NCI-H1930 (cell line): ENCODE measurements at regions not wholly inside any gene's neighbourhood (a gene's known extent, or its start where the extent isn't known, plus 50 kb on each side); places are given as distances from the start of the nearest gene placed in this dataset.
"Not testable (repeated sequence)": the region's sequence is repeated elsewhere in the genome, so short reads cannot be mapped to it uniquely, and the experiment has no call there.

Experiments
- DNase-seq, 2 experiments: peaks; one replicate each; lab custom pipeline; 2025; lab: John Stamatoyannopoulos, UW

GRCh38 chr9:78383130-78383529 lies 86.2 kb downstream of the PSAT1 start:
- no peak for DNase-seq

DNA sequence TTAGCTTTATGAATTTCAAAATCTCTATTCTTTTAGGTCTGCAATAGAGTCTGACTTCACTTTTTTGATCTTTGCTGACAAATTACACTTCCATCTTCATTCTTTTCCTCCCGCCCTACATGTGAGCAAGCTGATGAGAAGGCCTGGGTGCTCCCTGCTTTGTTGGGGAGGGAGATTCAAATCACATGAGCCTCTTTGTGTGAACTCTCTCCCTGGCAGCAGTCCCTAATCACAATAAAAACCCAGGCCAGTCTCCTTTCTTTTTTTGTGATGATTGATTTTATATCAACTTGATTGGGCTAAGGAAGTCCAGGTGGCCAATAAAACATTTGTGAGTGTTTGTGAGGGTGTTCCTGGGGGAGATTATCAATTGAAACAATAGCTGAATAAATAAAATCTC lies 89.4 kb downstream of the PSAT1 start:
- DNase-seq = no peak

GRCh38 chr9:78386773-78387172 lies 89.8 kb downstream of the PSAT1 start:
- DNase-seq = no peak

DNA sequence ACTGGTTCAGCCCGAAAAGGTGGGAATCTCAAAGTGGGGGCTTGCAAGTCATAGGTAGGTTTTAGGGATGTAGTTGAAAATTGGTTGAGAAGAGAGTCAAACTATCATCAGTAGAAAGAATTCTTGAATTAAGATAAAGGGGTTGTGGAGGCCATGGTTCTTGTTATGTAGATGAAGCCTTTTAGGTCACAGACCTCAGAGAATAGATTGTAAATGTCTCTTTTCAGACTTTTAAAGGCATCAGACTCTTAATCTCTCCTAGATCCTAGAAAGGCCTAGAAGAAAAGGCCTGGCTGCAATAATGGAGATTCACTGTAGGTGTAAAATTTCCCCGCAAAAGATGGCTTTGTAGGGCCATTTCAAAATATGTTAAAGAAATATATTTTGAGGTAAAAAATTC lies 96.4 kb downstream of the PSAT1 start:
- no peak for DNase-seq

DNA sequence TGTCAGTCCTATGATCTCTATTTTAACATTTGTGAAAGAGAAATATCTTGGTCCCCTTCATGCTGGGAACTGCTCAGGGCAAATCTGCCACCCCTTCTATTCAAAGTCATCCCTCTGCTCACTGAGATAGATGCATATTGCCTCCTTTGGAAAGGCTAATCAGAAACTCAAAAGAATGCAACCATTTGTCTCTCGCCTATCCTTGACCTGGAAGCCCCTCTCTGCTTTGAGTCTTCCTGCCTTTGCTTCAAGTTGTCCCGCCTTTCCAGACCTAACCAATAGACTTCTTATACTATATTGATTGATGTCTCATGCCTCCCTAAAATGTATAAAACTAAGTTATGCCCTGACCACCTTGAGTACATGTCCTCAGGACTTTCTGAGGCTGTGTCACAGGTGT lies 97.0 kb downstream of the PSAT1 start:
- no peak for DNase-seq

DNA sequence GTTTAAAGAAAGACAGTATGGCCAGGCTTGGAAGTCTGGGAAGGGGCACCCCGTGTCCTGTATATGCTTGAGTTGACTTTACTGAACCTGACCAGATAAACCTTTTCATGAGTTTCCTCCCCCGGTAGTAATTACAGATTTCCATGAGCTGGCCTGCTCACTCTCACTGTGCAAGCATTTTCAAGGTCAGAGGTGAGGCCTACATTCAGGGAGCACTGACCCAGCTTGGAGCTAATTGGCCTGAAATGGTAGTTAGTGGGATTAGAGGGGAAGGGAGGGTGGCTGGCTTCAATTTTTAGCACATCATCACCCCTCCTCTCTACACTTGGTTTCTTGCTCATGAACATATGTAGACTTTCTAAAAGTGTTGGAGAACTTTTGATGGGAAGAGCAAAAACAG lies 99.2 kb downstream of the PSAT1 start:
- no peak for DNase-seq

DNA sequence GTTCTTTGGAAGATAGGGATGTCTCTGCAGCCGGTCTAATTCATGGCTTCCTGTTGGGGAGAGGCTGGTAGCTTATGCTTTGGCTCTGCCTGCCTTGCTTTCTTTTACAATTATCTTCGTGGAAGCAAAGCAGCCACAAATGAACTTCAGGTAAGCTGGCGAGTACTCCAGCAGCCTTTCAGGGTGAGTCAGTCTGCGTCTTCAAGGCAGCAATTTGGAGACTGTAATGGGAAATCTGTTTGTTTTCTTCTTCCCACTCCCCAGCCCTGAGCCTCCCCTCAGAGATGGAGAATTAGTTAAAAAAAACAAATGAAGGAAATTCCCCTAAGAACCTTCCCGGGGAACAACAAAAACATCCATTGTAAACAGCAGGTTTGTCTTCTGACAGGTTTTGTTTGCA lies 100.1 kb downstream of the PSAT1 start:
- DNase-seq = peak in 1 of 2 experiments; percentile 42

- DNase-seq = peak in 1 of 2 experiments; percentile 33
These were observed 100.5 kb downstream of the PSAT1 start for GRCh38 chr9:78397454-78397853.

- DNase-seq = no peak
These were observed 102.2 kb downstream of the PSAT1 start for GRCh38 chr9:78399153-78399552.

GRCh38 chr9:78400496-78400895 lies 103.6 kb downstream of the PSAT1 start:
- DNase-seq = no peak

DNA sequence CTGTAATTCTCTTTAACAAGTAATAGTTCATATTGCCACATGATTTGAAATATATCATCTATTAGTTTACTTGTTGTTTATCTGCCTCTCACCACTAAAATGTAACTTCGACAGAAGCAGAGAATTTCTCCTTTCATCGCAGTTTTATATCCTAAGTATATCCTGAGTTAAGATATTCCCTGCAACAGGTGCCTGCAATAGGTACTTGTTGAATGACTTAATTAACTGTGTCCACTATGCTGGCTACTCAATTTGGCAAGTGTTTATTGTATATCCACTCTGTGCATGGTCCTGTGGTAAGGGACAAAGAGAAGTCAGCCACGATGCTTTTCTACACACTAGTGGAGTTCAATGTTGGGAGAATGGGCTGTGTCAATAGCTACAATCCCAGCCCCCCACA lies 108.5 kb downstream of the PSAT1 start:
- DNase-seq = no peak

DNA sequence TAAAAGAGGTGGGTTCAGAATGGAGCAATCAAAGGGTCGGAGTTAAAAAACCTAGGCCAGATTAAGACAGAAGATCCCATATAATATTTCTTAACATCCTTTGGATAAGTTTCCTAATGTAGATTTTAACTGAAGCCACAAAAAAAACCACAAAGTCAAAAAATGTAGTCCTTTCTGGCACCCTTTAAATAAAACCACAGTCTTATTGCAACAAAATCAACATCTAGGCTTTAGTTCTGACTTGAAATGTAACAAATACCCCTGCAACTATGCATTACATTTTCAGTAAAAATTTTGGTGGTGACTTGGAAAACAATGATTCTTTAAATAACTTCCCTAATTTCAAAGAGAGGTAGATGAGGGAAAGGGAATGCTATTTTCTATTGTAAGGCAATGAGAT lies 109.2 kb downstream of the PSAT1 start:
- no peak for DNase-seq

DNA sequence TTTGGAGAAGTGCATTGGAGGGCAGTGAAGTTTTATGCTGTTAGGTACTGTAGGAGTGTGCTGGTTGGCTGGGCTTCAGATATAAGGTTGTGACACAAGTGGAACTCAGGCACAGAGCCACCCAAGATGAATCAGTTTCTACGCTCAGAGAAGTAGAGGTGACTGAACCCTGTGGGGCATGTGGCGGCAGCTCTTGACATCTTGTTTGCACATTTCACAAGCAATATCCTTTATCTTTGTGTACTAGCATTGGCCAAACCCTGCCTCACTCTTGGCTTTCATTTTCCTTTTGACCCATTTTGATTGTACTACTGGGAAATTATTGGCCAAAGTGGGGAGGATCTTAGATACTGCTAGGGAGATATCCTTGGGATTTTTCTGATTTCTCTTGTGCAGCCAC lies 110.0 kb downstream of the PSAT1 start:
- no peak for DNase-seq

DNA sequence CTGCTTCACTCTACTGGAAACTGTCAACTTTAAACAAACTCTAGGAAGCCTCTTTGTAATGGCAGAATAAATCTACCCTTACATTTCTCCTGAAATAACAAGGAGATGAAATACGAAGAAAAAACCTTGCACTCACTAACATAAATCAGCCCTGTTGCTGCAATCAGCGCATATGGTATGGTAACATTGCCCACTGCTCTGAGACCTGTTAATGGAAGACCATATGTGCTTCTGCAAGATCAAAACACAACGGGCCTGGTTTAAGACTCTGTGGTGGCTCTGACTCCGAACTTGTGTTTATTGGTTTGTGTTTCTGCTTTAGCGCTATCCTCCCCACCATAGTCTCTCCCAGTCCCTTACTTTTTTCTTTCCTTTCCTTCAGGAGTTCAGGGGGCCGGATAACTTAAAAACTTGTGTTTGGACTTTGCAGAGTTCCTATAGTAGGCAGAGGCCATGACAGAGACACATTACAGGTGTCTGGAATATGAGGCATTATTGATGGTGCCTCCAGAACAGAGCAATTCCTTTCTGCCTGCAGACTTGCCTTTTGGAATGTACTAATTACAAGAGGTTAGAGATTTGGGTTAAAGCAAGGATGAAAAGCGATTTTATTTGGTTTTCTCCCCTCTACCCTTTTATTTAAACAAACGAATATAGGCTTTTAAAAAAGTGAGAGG lies 110.8 kb downstream of the PSAT1 start:
- DNase-seq = no peak

GRCh38 chr9:78408388-78408787 lies 111.5 kb downstream of the PSAT1 start:
- no peak for DNase-seq

GRCh38 chr9:78409928-78410510 lies 113.1 kb downstream of the PSAT1 start:
- not testable (repeated sequence) for DNase-seq

DNA sequence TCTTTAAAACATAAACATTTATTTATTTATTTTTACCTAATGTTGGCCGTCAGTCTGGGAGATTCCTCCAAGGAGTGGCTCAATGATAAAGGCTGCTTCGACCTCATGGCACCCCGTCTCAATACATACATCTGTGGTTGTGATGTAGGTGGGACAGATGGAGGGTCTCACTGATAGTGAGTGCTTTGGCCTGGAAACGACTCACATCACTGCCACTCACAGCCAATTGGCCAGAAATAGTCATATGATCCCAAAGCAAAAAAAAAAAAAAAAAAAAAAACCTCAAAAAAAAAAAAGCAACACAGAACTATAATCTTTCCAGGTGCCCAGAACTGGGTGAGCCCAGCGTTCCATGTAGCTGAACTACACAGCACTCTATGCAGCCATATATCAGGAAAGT lies 125.4 kb downstream of the PSAT1 start:
- no peak for DNase-seq

DNA sequence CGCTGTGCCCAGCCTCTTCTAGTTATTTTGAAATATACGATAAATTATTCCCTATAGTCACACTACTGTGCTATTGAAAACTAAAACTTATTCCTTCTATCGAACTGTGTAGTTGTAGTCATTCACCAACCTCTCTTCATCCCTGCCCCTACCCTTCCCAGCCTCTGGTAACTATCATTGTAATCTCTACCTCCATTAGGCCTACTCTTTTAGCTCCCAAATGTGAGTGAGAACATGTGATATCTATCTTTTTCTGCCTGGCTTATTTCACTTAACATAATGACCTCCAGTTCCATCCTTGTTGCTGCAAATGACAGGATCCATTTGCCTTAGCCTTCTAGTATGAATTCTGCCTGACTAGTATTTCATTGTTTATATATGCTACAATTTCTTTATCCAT lies 127.4 kb downstream of the PSAT1 start:
- no peak for DNase-seq

DNA sequence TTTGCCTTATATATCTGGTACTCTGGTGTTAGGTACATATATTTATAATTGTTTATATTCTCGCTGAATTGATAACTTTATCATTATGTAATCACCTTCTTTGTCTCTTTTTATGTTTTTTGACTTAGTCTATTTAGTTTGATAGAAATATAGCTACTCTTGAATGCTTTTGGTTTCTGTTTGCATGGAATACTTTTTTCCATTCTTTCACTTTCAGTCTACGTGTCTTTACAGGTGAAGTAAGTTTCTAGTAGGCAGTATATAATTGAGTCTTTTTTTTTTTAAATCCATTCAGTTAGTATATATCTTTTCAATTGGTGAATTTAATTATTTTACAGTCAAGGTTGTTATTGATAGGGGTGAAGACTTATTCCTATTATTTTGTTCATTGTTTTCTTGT lies 131.7 kb downstream of the PSAT1 start:
- DNase-seq = no peak

DNA sequence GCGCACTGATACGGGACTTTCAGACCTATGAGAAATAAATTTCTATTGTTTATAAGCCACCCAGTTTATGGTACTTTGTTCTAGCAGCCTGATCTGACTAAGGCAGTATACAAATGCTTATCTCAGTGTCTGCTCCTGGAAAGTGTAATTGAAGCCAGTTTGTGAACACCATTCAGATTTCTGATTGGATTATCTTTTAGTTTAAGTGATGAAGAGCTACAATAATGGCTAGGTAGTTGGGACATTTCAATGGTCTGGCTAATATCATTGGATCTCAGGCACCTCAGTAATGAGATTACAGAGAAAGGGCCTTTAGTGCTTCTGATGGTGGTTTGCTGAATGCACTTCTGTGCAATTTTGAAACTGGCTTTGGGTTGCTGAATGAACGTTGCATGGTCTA lies 133.5 kb downstream of the PSAT1 start:
- DNase-seq = no peak

DNA sequence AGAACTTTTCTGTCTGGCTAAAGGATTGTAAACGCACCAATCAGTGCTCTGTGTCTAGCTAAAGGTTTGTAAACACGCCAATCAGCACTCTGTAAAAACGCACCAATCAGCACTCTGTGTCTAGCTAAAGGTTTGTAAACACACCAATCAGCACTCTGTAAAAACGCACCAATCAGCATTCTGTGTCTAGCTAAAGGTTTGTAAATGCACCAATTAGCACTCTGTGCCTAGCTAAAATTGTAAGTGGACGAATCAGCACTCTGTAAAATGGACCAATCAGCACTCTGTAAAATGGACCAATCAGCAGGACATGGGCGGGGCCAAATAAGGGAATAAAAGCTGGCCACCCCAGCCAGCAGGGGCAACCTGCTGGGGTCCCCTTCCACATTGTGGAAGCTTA lies 134.1 kb downstream of the PSAT1 start:
- DNase-seq = not testable (repeated sequence)

- no peak for DNase-seq
These were observed 139.9 kb downstream of the PSAT1 start for GRCh38 chr9:78436873-78437272.

- DNase-seq = no peak
These were observed 140.4 kb downstream of the PSAT1 start for GRCh38 chr9:78437296-78437695.

GRCh38 chr9:78437806-78438205 lies 140.9 kb downstream of the PSAT1 start:
- no peak for DNase-seq
